Prostate gland (tissue), 2 donors: ENCODE measurements at regions not wholly inside any gene's neighbourhood (a gene's known extent, or its start where the extent isn't known, plus 50 kb on each side); places are given as distances from the start of the nearest gene placed in this dataset.

Source experiments
- DNase-seq: peaks from one replicate; pipeline ENCODE4 v3.0.0-alpha.2; 2019; ENCODE audit warnings: low spot score
- H3K27ac ChIP-seq, 2 donors: fragments of 200-600 bp; sonication (generic); 2 replicates each; pipeline ENCODE4 v1.5.1; 2017 to 2019
- H3K27me3 ChIP-seq: fragments of 200-600 bp; sonication (generic); replicated peaks from 2 replicates; pipeline ENCODE4 v1.5.1; 2019; ENCODE audit not compliant: insufficient read depth
- H3K36me3 ChIP-seq, 2 donors: fragments of 200-600 bp; sonication (generic); 1 replicate in 1 of 2; 2 replicates in 1 of 2; pipeline versions ENCODE4 v1.5.1 to v1.8.1; 2017 to 2019
- H3K4me1 ChIP-seq: fragments of 200-600 bp; sonication (generic); replicated peaks from 2 replicates; pipeline ENCODE4 v1.5.1; 2019
- H3K4me3 ChIP-seq, 2 donors: fragments of 200-600 bp; sonication (generic); 2 replicates each; pipeline ENCODE4 v1.5.1; 2017 to 2019
- H3K9me3 ChIP-seq: fragments of 200-600 bp; sonication (generic); 2 replicates; pipeline ENCODE4 v1.5.1; 2017
- CTCF ChIP-seq, 4 experiments: fragments of 200-600 bp in 2 of 4; fragments of 450-650 bp in 2 of 4; sonication (generic) in 2 of 4; IDR thresholded peaks; 1 replicate in 3 of 4; 2 replicates in 1 of 4; pipeline ENCODE4 v1.5.1; 2016 to 2019; ENCODE audit warnings: antibody characterized with exemption in 4 of 4, mild to moderate bottlenecking in 2 of 4, moderate library complexity in 2 of 4
- POLR2A ChIP-seq: fragments of 450-650 bp; IDR thresholded peaks from one replicate; pipeline ENCODE4 v1.6.1; 2016; ENCODE audit warnings: antibody characterized with exemption, mild to moderate bottlenecking
- POLR2AphosphoS5 ChIP-seq: sonication (generic); formaldehyde crosslinking; IDR thresholded peaks from one replicate; pipeline ENCODE4 v1.6.1; 2017; ENCODE audit warnings: antibody characterized with exemption
- WGBS: methylation state at CpG from one replicate; pipeline ENCODE4 v1.1.5; 2018; 5-methylcytosine and 5-hydroxymethylcytosine counted together
- intact Hi-C: fragments of 100-400 bp; cut with DNase I; formaldehyde crosslinking; loops from one replicate; pipeline ENCODE4 v1.14.2; 2022

- intact Hi-C loops, result no loop called here
- Histone ChIP-seq H3K36me3 (no peaks in the 10 kb centered on the region), H3K27me3 (no peaks in the 10 kb centered on the region), H3K9me3 (no peaks in the 10 kb centered on the region), H3K27ac (no peak overlapping the region), H3K4me1 (no peaks in the 10 kb centered on the region), H3K4me3 (no peak overlapping the region)
- TF ChIP-seq CTCF (IDR thresholded peaks at IDR 0.05) (no peak), POLR2A (no peak), POLR2AphosphoS5 (no peak)
- no peak for DNase-seq
- WGBS, result 86% methylated on average over 5 of the region's 5 CpGs
Measured at GRCh38 chr2:208570066-208570465, 163.5 kb downstream of the PTH2R start.

GRCh38 chr2:208570851-208571763 lies 164.5 kb downstream of the PTH2R start:
- no peak overlapping the region for H3K27ac ChIP-seq
- no peaks in the 10 kb centered on the region for H3K9me3 ChIP-seq
- WGBS, result 58% methylated on average over 17 of the region's 17 CpGs
- intact Hi-C loops, result no loop called here
- no peak overlapping the region for H3K4me3 ChIP-seq
- no peaks in the 10 kb centered on the region for H3K36me3 ChIP-seq
- no peaks in the 10 kb centered on the region for H3K4me1 ChIP-seq
- DNase-seq, result no peak
- no peaks in the 10 kb centered on the region for H3K27me3 ChIP-seq
- no peak for TF ChIP-seq CTCF (IDR thresholded peaks at IDR 0.05)
- TF ChIP-seq POLR2AphosphoS5, result no peak
- TF ChIP-seq POLR2A, result no peak

GRCh38 chr2:208571764-208572131 lies 165.2 kb downstream of the PTH2R start:
- no peak overlapping the region for H3K4me3 ChIP-seq
- intact Hi-C loops, result no loop called here
- H3K9me3 ChIP-seq, result no peaks in the 10 kb centered on the region
- no peak for DNase-seq
- no peaks in the 10 kb centered on the region for H3K4me1 ChIP-seq
- no peak overlapping the region for H3K27ac ChIP-seq
- H3K36me3 ChIP-seq, result no peaks in the 10 kb centered on the region
- TF ChIP-seq POLR2AphosphoS5 (no peak), CTCF (IDR thresholded peaks at IDR 0.05) (no peak), POLR2A (no peak)
- no peaks in the 10 kb centered on the region for H3K27me3 ChIP-seq

DNA sequence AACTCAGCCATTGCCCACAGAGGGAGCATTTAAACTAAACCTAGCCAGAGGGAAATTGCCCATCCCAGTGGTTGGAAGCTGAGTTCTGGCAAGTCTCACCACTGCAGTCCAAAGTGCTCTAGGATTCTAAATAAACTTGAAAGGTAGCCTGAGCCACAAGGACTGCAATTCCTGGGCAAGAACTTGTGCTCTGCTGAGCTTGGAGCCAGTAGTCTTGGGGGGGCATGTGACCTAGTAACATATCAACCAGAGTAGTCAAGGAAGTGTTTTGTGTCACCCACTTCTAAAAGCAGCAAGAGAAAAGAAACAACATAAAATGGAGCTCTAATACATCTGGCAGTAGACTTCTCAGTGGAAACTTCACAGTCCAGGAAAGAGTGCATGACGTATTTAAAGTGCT lies 167.0 kb downstream of the PTH2R start:
- DNase-seq, result no peak
- no peaks in the 10 kb centered on the region for H3K4me1 ChIP-seq
- no peaks in the 10 kb centered on the region for H3K9me3 ChIP-seq
- H3K27me3 ChIP-seq, result no peaks in the 10 kb centered on the region
- H3K27ac ChIP-seq, result no peak overlapping the region
- intact Hi-C loops, result no loop called here
- no peaks in the 10 kb centered on the region for H3K36me3 ChIP-seq
- no peak for TF ChIP-seq POLR2AphosphoS5
- no peak for TF ChIP-seq POLR2A
- TF ChIP-seq CTCF (IDR thresholded peaks at IDR 0.05), result no peak
- no peak overlapping the region for H3K4me3 ChIP-seq
- 36% methylated on average over 1 of the region's 1 CpG for WGBS

DNA sequence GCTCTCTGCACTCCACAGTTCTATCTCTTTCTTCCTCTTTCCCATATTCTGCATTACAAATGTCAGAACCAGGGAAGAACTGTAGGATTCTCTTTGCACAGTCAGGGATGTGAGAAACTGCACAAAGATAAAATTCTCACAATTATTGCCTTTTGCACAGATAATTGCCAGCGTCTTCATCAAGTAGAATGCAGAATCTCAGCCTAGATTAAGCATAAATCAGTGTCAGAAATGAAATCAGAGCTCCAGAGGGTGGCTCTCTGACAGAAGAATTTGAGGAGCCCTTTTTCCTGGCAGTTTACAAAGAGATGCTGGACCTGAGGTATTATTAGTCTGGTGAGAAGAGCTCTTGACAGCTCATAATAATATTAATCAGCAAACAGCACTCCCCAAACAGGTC lies 173.1 kb downstream of the PTH2R start:
- no peaks in the 10 kb centered on the region for H3K9me3 ChIP-seq
- no peaks in the 10 kb centered on the region for H3K27me3 ChIP-seq
- intact Hi-C loops, result no loop called here
- no peaks in the 10 kb centered on the region for H3K4me1 ChIP-seq
- WGBS, result 31% methylated on average over 1 of the region's 1 CpG
- no peak for DNase-seq
- no peaks in the 10 kb centered on the region for H3K36me3 ChIP-seq
- H3K27ac ChIP-seq, result no peak overlapping the region
- TF ChIP-seq POLR2A, result no peak
- TF ChIP-seq CTCF (IDR thresholded peaks at IDR 0.05), result no peak
- no peak for TF ChIP-seq POLR2AphosphoS5
- H3K4me3 ChIP-seq, result no peak overlapping the region
